Amygdala (tissue), 56 donors: ENCODE measurements at regions not wholly inside any gene's neighbourhood (a gene's known extent, or its start where the extent isn't known, plus 50 kb on each side); places are given as distances from the start of the nearest gene placed in this dataset.

Experiments used
- DNase-seq, 56 donors: peaks; one replicate each; lab custom pipeline; 2025; lab: John Stamatoyannopoulos, UW

GRCh38 chr3:187821616-187822317, 76.5 kb upstream of the BCL6 start:
- DNase-seq: no peak

- no peak for DNase-seq
These were observed 77.1 kb upstream of the BCL6 start for GRCh38 chr3:187822402-187822801.

GRCh38 chr3:187823746-187824145, 78.5 kb upstream of the BCL6 start:
- no peak for DNase-seq

- no peak for DNase-seq
These were observed 82.5 kb upstream of the BCL6 start for GRCh38 chr3:187827723-187828122.

- no peak for DNase-seq
These were observed 83.5 kb upstream of the BCL6 start for GRCh38 chr3:187828579-187829452.

GRCh38 chr3:187830181-187830580, 84.9 kb upstream of the BCL6 start:
- DNase-seq: no peak

- no peak for DNase-seq
These were observed 86.1 kb upstream of the BCL6 start for GRCh38 chr3:187831125-187832051.

GRCh38 chr3:187832202-187832601, 86.9 kb upstream of the BCL6 start:
- DNase-seq: no peak

- no peak for DNase-seq
These were observed 88.1 kb upstream of the BCL6 start for GRCh38 chr3:187833375-187833774.

- DNase-seq: no peak
These were observed 88.7 kb upstream of the BCL6 start for GRCh38 chr3:187833799-187834578.

GRCh38 chr3:187836823-187837770, 91.8 kb upstream of the BCL6 start:
- DNase-seq: no peak

- no peak for DNase-seq
These were observed 92.8 kb upstream of the BCL6 start for GRCh38 chr3:187838016-187838540.

GRCh38 chr3:187839422-187839821, 94.2 kb upstream of the BCL6 start:
- no peak for DNase-seq

- DNase-seq: no peak
These were observed 95.6 kb upstream of the BCL6 start for GRCh38 chr3:187840856-187841255.

GRCh38 chr3:187841560-187841959, 96.3 kb upstream of the BCL6 start:
- peak in 1 of 56 donors; percentile 9 for DNase-seq

- DNase-seq: peak in 2 of 56 donors; percentile 2 to 4
These were observed 98.4 kb upstream of the BCL6 start for GRCh38 chr3:187843654-187844053.

- DNase-seq: no peak
These were observed 99.4 kb upstream of the BCL6 start for GRCh38 chr3:187844708-187845107.

- DNase-seq: no peak
These were observed 100.6 kb upstream of the BCL6 start for GRCh38 chr3:187845826-187846225.

GRCh38 chr3:187848401-187848800, 103.1 kb upstream of the BCL6 start:
- no peak for DNase-seq
